Stimulated activated CD4-positive, alpha-beta T cell treated with anti-CD3 and anti-CD28 coated beads, Interleukin-12 subunit alpha, Interleukin-12 subunit beta, amount 100 ng/mL, for 48 hours (primary cell): ENCODE measurements at regions not wholly inside any gene's neighbourhood (a gene's known extent, or its start where the extent isn't known, plus 50 kb on each side); places are given as distances from the start of the nearest gene placed in this dataset.
"Not testable (repeated sequence)": the region's sequence is repeated elsewhere in the genome, so short reads cannot be mapped to it uniquely, and the experiment has no call there.

ENCODE experiments used
- DNase-seq, 3 donors: peaks; one replicate each; pipeline ENCODE4 v3.0.0-alpha.2; 2020; ENCODE audit warnings: low read depth in 2 of 3, low spot score in 1 of 3

DNA sequence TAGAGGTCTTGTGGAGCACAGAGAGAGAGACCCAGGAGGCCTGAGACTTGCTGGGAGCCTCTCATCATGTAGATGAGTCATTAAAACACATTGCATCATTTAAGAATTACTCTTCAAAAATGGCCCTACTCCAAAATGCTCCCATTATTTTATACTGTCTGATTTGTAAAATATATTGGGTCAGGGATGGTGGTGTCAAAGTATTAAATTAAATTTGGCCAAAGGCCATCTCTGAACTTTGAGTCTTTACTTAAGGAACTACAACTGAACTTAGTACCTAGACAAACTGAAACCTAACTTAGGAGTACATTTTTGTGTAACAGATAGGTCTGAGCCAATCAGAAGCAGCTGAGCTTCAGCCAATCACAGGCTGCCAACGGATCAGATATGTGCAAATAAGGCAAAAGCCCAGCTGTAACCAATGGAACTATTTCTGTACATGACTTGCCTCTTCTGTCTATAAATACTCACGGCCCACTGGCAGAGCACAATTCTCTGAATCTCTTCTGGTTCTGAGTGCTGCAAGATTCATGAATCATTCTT, 657.2 kb downstream of the TLE1 start:
- DNase-seq, result no peak

GRCh38 chr9:81031422-81032029, 657.8 kb downstream of the TLE1 start:
- no peak for DNase-seq

GRCh38 chr9:81030027-81030426, 659.3 kb downstream of the TLE1 start:
- DNase-seq, result no peak

DNA sequence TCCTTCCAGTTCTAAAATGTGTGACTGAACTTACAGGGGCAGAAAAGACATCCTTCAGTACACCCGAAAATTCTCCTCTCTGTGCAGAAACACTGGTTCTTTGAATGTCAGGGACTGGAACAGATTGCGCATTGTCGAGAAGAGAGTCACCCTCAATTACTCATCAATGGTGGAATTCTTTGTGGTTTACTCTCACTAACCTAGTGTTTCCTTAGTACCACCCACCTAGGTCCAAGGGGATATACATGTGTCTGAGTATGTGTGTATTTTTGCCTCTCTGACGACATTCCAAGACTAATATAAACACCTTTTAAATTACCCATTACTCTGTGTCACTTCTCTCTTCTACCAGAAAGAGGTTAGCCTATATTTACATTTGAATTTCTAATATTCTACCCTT, 660.8 kb downstream of the TLE1 start:
- DNase-seq, result no peak

DNA sequence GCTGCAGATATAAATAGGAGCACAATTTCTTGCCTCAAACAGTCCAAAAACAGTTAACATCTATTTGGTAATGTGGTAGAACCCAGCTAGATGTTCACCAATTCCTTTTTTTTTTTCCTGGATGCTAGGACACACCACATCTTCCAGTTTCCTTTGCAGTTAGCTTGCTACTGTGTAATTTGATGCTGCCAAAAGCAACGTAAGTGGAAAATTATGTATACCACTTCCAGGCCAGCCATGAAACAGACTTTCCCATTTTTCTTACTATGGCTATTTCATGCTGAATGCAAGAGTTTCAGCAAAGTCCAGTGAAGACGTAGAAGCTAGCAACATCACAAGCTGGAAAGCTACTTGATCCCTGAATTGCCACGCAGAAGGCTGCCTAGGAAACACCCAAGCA, 667.2 kb downstream of the TLE1 start:
- DNase-seq, result no peak

DNA sequence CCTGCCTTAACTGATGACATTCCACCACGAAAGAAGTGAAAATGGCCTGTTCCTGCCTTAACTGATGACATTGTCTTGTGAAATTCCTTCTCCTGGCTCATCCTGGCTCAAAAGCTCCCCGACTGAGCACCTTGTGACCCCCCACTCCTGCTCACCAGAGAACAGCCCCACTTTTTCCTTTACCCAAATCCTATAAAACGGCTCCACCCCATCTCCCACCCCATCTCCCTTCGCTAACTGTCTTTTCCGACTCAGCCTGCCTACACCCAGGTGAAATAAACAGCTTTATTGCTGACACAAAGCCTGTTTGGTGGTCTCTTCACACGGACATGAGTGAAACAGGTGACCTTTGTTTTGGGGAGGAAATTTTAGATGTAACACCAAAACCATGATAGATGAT, 674.4 kb downstream of the TLE1 start:
- not testable (repeated sequence) for DNase-seq

DNA sequence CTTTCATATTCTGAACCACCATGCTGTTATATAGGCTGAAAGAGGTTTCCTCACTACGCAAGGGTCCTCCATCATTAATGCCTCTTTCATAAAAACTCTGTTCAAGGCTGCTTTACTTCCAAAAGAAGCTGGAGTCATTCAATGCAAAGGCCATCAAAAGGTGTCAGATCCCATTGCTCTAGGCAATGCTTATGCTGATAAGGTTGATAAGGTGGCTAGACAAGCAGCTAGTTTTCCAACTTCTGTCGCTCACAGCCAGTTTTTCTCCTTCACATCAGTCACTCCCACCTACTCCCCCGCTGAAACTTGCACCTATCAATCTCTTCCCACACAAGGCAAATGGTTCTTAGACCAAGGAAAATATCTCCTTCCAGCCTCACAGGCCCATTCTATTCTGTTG, 676.2 kb downstream of the TLE1 start:
- not testable (repeated sequence) for DNase-seq

- no peak for DNase-seq
Measured at GRCh38 chr9:81002906-81003305, 686.4 kb downstream of the TLE1 start.

DNA sequence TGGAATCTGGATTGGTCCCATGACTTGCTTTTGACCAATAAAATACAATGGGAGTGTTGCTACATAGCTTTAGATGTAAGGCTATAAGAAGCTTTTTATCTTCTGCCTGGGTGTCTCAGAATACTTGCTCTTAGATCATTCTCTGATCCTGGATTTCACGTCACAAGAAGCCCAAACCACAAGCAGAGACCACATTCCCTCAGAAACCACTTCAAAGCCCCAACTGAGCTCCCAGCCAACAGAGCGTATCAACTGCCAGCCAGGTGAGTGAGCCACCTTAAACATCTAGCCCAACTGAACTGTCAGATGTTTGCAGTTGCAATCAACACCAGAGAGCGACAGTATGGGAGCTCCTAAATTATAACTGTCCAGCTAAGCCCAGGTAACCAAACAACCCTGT, 687.1 kb downstream of the TLE1 start:
- DNase-seq, result no peak

- no peak for DNase-seq
Measured at GRCh38 chr9:80995759-80996158, 693.6 kb downstream of the TLE1 start.

DNA sequence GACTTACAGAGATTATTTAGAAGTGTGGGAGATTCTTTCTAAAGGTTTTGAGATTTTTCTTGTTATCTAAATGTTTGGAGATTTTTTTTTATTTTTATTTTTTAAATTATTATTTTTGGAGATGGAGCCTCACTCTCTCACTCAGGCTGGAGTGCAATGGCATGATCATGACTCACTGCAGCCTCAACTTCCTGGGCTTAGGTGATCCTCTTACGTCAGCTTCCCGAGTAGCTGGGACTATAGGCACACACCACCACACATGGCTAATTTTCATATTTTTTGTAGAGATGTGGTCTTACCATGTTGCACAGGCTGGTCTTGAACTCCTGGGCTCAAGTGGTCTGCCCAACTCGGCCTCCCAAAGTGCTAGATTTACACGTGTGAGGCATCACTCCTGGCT, 694.5 kb downstream of the TLE1 start:
- no peak for DNase-seq

- DNase-seq, result not testable (repeated sequence)
Measured at GRCh38 chr9:80985595-80985994, 703.8 kb downstream of the TLE1 start.

DNA sequence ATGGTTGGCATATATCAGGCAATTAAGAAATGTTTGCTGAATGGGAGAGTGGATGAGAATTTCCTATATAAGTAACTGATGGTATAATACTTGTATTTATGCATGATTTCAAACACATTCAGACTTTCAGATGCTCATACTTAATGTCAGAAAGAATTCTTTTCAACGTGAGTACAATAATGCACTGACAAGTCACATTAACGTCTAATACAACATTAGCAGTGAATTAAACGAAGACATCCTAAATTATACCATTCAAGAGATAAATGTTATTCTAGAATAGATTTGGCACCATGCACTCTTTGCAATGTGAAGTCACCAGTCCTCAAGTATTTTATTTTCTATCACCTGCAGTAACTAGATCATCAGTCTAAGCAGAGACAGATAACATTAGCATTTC, 712.9 kb downstream of the TLE1 start:
- DNase-seq, result no peak

DNA sequence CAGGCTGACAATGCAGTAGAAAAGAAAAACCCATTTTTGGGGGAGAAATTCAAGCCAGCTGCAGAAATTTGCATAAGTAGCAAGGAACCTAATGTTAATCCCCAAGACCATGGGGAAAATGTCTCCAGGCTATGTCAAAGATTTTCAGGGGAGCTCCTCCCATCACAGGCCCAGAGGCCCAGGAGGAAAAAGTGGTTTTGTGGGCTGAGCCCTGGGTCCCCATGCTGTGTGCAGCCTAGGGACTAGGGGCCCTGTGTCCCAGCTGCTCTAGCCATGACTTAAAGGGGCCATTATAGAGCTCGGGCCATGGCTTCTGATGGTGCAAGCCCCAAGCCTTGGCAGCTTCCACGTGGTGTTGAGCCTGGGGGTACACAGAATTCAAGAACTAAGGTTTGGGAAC, 719.0 kb downstream of the TLE1 start:
- DNase-seq, result not testable (repeated sequence)

DNA sequence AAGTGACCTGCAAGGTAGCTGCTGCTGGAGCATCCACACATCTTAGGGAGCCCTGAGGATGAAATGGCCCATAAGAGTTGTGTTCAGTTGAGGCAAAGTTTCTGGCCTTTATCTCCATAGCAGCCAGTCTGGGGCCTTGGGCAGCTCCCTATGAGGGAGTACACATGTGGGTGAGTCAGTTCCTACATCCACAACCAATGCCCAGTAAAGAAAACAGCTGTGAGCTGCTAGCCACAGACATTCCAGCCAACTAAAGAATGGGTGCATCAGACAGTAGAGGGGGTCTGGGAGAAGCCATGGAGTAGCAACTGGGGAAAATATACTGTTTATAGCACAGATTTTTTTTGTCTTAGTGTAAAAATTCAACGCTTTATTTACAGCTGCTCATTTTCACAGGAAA, 720.7 kb downstream of the TLE1 start:
- no peak for DNase-seq

DNA sequence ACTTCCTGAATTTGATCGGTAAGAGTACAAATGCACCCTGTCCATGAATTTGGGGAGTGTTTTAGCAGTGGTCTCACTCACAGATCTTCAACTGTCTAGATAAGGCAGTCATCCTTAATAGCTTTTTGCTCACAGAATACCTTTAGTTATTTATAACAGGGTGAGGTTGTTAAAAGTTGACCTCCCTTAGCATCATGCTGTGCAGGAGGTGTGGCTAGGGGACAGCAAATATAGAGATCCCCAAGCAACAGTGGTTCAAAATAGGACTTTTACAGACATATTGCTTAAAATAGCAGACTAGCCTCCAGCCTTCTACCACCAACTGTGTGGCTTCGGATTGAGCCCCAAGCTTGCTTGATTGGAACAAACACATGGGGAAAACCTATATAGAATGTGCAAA, 724.4 kb downstream of the TLE1 start:
- DNase-seq, result no peak

DNA sequence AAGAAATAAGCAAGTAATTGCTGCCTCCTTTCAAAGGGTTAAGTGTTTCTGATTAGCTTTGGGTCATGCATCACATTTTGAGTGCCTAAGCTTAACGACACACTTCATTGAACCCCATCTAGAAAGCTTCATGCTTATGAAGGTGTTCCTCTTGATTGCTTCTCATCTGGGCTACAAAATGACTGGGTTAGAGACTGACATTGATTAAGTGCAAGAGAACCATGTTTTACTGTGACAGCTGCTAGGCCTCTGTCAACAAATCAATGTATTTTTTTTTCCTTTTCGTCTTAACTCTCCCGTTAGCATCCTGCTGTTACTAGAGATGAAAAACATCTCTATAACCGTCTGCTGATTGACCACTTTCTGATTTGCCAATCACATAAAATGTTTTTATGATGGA, 725.0 kb downstream of the TLE1 start:
- DNase-seq, result no peak

GRCh38 chr9:80957801-80958200, 731.5 kb downstream of the TLE1 start:
- DNase-seq, result no peak

- no peak for DNase-seq
Measured at GRCh38 chr9:80954521-80954920, 734.8 kb downstream of the TLE1 start.

- no peak for DNase-seq
Measured at GRCh38 chr9:80952363-80952922, 736.9 kb downstream of the TLE1 start.

- DNase-seq, result no peak
Measured at GRCh38 chr9:80951675-80952074, 737.7 kb downstream of the TLE1 start.

GRCh38 chr9:80948876-80949275, 740.5 kb downstream of the TLE1 start:
- DNase-seq, result no peak

- no peak for DNase-seq
Measured at GRCh38 chr9:80948066-80948465, 741.3 kb downstream of the TLE1 start.
